Suppressor macrophage treated with lipopolysaccharide for 1 hour (primary cell): ENCODE measurements at regions not wholly inside any gene's neighbourhood (a gene's known extent, or its start where the extent isn't known, plus 50 kb on each side); places are given as distances from the start of the nearest gene placed in this dataset.

ENCODE experiments used
- DNase-seq, 3 donors: peaks; one replicate each; pipeline ENCODE4 v3.0.0-alpha.2; 2020 to 2022

DNA sequence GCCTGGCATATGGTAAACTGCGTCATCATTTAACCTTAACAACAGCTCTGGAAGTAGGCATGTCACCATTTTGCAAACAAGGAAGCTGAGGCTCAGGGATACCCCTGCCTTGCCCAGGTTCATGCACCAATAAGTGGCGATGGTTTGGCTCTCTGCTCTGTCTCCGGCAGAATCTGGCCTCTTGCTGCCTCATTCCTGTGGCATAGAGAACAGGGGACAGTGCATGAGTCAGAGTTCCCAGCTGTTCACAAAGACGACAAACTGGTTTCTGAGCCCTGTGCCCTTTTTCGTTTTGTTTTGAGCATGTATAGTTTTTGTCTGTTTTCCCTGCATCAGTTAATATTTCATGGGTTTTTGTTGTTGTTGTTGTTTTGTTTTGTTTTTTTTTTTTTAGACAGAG, 236.8 kb downstream of the OPA1 start:
- DNase-seq = no peak

GRCh38 chr3:193830791-193831191, 237.8 kb downstream of the OPA1 start:
- DNase-seq = no peak

DNA sequence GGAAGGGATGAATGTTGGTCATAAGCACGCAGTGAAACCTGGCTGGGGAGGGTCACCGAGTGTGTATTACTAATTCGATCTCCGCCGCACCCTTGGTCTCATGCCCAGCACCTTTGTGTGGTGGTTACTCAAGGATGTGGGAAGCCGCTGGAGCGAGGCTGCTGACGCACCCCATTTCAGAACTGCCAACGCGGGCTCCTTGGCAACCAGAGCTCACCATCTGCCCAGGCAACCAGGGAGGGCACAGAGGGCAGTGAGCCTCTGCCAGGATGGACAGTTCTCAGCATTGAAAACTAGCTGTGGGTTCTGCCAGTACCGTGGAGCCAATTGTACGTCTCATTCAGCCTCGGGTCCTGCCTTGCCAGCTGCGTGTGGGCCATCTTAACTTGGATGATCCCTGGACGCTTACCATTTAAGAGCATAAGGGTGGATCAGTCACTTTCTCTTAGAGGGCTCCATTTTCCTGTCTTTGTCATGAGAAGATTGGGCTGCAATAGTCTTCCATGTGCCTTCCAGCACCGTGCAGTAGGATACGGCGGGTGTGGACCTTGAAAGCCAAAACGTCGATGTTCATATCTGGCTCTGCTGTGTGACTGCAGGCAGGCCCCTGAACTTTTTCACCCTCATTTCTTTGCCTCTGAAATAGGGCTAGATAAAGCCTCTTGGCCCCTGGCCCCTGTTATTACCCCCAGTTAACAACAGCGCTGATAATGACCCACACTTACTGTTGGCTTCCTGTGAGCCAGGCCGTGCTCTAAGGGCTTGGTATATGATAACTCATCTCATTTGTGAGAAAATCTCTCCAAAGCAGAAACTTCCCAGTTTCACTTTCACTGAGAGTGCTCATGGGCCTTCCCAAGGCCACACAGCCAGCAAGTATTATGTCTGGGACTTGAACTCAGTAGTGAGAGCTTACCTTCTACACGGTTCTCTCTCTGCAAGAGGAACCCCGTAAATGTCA, 238.8 kb downstream of the OPA1 start:
- peak; percentile 81 to 90 (median 90) for DNase-seq

DNA sequence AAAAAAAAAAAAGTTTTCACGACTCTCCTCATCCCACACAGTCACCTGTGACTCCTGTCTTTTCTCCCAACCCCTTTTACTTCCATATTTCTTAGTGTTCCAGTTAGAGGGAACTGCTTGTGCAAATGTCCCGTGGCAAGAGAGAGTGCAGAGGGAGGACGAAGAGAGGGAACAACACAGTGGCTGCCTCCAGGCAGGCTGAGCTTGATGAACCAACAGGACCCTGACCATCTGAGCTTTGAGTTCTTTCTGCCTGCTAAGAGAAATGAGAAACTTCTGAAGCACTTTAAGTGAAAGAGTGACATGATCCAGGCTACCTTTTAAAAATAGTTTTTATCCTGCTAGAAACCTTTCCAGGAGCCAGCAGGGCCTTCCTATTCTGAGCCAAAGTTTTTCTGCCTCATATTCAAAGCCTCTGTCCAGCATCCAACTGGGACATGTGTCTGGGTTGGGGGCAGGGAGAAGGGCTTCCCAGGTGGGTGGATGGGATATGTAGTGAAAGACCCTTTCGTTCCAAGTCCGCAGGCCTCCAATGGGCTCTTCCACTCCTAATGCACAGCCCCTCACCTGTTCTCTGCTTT, 239.9 kb downstream of the OPA1 start:
- no peak for DNase-seq

GRCh38 chr3:193833592-193833991, 240.6 kb downstream of the OPA1 start:
- DNase-seq = no peak

DNA sequence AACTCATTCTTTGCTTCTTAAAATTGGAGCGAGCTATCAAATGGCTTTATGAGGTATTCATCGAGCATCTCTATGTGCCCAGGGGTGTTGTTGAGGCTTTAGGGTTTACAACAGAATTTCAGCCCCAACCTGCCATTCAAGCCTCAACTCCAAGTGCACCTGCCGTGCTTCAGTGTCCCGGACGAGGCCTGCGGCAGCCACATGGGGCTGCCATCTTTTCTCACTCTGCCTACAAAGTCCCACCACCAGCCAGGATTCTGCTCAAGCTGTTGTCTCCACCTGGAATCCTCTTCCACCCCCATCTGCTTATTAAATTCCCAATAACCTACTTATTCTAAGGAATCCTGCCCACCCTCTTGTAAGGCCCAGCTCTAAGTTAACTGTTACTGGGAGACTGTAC, 242.4 kb downstream of the OPA1 start:
- no peak for DNase-seq

DNA sequence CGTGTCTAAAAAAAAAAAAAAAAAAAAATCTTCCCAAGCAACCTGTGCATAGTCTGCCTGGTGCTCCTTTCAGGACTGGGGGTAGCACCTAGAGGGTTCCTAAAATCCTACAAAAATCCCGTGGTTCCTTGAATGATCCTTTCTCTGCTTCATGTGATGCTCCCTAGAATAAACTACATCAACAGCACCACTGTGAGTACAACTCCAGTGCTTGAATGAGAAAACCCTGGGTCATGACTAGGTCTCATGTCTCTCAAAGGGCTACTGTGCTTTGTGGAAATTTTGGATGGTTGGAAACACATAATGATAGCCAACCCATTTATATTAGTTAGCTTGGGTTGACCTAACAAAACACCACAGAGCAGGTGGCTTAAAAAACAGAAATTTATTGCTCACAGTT, 243.5 kb downstream of the OPA1 start:
- DNase-seq = no peak

DNA sequence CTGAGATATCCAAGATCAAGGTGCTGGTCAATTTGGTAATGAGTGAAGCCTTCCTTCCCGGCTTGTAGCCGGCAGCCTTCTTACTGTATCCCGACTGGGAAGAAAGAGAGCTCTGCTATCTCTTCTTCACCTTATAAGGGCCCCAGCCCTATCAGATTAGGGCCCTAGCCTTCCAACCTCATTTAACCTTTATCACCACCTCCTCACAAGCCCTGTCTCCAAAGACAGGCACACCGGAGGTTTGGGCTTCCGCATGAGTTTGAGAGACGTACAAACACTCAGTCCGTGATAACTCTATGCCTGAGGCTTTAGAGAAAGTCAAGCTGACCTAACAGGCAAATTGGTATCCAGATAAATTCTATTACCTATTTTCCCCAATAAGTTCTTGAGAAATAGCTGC, 243.9 kb downstream of the OPA1 start:
- DNase-seq = no peak

DNA sequence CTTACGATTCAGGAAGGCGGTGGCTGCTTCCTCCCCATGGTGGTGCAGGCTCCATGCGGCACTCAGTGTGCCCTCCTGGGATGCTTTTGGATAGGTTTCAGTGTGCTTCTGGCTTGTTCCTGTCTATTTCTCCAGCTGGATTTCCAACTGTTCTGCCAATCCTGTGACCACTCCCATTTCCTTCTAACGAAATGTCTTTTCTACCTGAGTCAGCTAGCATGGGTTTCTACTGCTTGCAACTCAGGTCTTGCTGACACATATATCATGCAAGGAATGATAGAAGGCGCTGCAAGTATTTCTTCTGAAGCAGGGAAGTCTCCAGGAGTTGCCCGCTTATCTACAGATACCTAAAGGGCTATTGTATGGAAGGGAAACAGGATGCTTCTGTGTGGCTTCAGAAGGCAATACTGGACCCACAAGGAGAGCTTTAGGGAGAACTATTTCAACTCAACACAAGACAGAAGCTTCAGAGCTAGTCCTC, 244.4 kb downstream of the OPA1 start:
- no peak for DNase-seq

DNA sequence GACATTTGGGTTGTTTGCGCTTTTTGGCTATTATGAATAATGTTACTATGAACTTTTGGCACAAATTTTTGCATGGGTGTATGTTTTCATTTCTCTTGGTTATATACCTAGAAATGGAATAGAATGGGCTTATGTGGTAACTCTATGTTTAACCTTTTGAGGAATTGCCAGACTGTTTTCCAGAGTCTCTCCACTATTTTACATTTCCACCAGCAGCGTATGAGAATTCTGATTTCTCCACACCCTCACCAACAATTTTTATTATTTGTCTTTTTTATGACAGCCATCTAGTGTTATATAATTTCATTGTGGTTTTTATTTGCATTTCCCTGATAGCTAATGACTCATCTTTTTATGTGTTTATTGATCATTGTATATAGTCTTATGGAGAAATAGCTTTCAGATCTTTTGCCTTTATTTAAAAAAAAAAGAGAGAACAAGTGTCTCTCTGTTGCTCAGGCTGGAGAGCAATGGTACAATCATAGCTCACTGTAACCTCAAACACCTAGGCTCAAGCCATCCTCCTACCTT, 247.2 kb downstream of the OPA1 start:
- DNase-seq = no peak

DNA sequence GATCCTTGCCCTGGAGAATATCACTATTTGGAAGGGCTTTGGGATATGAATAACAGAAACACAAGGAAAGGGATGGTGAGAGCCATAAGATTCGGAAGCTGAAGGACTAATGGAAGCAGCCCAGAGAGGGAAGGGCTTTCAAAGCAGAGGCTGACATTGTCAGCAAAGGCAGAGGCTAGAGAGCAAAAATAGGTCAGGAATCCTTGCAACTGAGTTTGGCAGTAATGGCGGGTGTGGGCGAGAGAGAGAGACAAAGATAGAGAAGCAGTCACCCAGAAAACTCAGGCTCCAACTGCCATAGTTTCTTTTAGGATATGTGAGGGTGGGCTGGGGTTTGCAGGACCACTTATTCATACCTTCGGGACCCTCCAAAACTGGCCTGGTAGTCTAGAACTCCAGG, 248.6 kb downstream of the OPA1 start:
- no peak for DNase-seq

GRCh38 chr3:193842029-193842798, 249.2 kb downstream of the OPA1 start:
- DNase-seq = peak; percentile 75 to 86 (median 85)

DNA sequence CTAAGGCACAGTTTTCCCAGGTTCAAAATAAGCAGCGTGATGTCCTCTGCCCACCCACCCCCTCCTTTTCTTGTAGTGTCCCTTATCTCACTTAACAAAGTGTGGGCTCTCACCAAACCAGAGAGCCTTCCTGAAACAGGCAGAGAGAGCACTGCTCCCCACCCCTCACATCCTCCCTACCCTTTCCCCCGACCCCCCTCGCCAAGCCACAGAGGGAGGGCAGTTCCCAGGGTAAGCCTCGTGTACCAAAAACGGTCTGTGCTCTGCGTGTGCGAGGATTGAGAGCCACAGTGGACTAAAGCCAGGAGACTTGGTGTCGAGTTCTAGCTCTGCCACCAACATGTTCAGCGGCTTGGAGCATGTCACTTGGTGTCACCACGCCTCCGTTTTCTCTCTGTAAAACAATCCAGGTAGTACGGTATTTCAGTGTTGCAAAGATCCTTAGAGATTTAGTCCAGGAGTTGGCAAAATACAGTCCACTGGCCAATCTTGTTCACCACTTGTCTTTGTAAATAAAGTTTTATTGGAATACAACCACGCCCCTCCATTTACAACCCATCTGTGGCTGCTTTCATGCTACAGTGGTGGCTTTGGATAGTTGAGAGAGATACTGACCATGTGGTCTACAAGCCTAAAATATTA, 249.9 kb downstream of the OPA1 start:
- DNase-seq = no peak

DNA sequence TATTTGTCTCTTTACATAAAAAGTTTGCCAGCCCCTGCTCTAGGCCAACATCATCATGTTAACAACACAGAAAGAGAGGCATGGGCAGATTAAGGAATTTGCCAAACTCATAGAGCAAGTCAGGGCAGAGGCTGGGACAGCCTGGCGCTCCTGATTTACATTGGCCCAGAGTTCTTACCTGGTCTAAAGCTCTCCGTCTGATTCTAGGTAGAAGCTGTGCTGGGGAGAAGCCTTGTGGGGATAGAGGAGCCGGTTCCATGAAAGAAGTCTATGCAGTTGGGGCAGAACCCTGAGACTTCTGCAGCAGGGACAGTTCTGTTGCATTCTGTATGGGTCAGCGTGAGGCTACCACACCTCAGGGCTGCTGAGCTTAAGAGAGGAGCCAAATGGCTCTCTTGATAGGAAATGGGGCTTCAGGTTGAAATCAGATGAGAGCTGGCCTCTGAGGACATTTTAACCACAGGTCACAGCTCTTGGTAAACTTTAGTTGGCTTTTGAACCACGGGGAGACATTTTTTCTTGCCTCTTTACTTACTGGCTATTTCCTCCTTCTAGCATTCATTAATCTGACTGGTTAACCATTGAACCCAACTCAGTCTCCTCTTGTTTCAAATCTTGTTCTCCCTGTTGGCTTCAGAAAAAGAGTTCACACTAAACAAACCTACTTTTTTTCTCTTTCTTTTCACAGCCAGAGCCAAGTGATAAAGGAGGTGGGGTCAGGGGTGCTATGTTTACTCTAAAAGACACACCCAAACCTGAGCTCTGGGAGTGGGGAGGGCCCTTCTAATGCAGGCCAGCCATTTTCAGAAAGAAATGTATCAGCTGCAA, 250.7 kb downstream of the OPA1 start:
- no peak for DNase-seq

DNA sequence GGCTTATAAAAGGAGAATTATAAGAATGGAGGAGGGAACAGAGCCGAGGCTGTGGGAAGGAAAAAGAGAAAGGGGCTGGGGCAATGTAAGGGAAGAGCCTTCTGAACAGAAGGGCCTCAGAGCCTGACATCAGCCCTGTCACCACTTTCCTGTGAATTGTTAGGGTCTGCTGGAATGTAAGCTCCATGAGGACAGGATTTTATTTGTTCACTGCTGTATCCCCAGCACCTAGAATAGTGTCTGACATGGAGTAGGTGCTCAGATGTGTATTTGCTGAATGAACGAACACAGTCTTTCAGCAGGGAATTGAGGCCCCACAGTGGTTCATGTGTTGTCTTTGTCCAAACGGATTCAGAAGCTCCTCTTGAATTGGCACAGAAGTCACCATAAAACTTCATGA, 251.5 kb downstream of the OPA1 start:
- no peak for DNase-seq

DNA sequence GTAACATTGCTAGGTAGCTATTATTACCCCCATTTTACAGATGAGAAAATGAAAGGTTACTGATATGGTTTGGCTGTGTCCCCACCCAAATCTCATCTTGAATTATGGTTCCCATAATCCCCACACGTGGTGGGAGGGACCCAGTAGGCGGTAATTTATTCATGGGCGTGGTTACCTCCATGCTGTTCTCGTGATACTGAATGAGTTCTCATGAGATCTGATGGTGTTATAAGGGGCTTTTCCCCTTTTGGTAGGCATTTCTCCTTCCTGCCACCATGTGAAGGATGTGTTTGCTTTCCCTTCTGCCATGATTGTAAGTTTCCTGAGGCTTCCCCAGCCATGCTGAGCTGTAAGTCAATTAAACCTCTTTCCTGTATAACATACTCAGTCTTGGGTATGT, 252.1 kb downstream of the OPA1 start:
- no peak for DNase-seq

GRCh38 chr3:193846569-193846968, 253.6 kb downstream of the OPA1 start:
- DNase-seq = no peak

- no peak for DNase-seq
Measured at GRCh38 chr3:193847402-193847801, 254.4 kb downstream of the OPA1 start.

DNA sequence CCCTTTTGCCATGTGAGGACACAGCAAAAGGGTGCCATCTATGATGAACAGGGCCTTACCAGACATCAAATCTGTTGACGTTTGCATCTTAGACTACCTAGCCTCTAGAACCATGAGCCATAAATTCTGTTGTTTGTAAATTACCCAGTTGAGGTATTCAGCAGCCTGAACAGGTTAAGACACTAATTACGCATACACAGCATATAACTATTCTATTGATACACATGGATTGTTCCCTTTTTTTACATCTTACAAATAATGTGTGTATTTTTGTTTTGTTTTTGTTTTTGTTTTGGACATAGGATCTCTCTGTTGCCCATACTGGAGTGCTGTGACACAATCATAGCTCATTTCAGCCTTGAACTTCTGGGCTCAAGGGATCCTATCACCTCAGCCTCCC, 255.5 kb downstream of the OPA1 start:
- no peak for DNase-seq

GRCh38 chr3:193850084-193850619, 257.1 kb downstream of the OPA1 start:
- DNase-seq = no peak

GRCh38 chr3:193851428-193851847, 258.4 kb downstream of the OPA1 start:
- no peak for DNase-seq
